AG09319 (cell line): ENCODE measurements at regions not wholly inside any gene's neighbourhood (a gene's known extent, or its start where the extent isn't known, plus 50 kb on each side); places are given as distances from the start of the nearest gene placed in this dataset.
"Not testable (repeated sequence)": the region's sequence is repeated elsewhere in the genome, so short reads cannot be mapped to it uniquely, and the experiment has no call there.

ENCODE experiments used
- DNase-seq: peaks from one replicate; pipeline ENCODE4 v3.0.0-alpha.2; 2010; ENCODE audit warnings: low read depth; ENCODE audit errors: extremely low read depth
- CTCF ChIP-seq: IDR thresholded peaks from 2 replicates; pipeline ENCODE4 v1.5.1; 2011; ENCODE audit warnings: low read depth, mild to moderate bottlenecking, inconsistent platforms, low read length, moderate library complexity

DNA sequence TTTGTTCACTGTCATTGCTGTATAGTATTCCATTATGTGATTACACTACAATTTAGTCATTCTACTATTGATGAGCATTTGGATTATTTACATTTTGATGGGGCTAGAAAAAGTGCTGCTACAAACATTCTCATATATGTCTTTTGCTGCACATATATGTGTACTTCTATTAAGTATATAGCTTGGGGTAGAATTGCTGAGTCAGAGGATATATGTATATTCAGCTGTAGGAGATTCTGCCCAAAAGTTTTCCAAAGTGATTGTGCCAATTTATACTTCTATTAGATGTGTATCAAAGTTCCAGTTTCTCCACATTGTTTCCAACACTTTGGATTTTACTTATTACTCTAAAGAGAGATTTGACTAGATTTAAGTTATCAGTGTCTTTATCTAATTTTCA, 101.7 kb upstream of the UGP2 start:
- no peak for TF ChIP-seq CTCF
- DNase-seq, result no peak

GRCh38 chr2:63740943-63741342, 100.8 kb upstream of the UGP2 start:
- DNase-seq, result no peak
- no peak for TF ChIP-seq CTCF

DNA sequence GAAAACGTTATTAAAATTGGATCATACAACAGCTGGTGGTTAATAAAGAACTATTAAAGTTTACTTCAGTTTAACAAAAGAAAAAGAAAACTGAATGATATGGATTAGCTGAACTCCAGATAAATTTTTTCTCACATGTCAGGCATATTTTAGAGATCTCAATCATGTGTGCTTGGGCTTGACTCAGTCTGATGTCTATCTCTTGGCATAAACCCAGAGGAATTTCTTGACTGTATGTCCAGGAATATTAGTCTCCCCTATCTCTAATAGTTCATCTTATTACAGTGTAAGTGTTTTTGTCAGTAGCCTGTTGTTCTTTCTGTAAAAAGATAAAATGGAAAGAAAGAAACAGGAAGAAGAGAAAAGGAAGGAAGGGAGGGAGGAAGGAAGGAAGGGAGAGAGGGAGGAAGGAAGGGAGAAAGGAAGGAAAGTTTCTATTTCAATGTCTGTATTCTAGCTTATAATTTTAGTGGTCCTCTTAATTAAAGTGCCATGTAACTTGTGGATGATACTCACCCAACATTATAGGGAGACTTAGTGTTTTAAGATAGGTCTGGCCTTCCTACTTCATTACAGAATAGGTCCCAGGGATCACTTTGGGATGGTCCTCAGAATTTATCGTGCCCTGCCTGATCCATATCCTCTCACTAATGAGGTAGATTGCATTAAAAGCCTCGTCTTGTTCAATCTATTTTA, 99.7 kb upstream of the UGP2 start:
- no peak for DNase-seq
- TF ChIP-seq CTCF, result no peak

DNA sequence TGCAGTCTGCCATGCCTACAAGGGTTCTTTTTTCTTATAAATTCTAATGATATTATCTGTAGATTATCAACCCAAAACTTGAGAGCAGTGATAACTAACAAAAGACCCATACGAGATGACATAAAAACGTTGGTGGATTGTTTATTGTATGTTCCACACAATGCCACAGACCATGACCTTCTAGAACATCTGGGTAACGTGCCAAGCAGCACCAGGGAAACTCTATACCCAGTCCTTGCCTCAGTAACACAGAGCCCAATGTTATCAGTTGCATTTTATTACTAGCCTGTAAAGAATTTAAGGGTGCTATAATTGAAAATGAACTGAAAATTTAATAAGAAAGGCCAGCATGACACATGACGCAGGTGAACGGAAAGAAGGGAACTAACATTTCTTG, 99.1 kb upstream of the UGP2 start:
- TF ChIP-seq CTCF, result no peak

GRCh38 chr2:63743170-63743981, 98.3 kb upstream of the UGP2 start:
- no peak for TF ChIP-seq CTCF
- no peak for DNase-seq

More for the DNA sequence above, 99.1 kb upstream of the UGP2 start:
- DNase-seq, result no peak

- no peak for TF ChIP-seq CTCF
- no peak for DNase-seq
Measured at GRCh38 chr2:63743982-63744966, 97.4 kb upstream of the UGP2 start.

GRCh38 chr2:63746548-63746947, 95.1 kb upstream of the UGP2 start:
- not testable (repeated sequence) for DNase-seq
